Ecto neural progenitor cell (in vitro differentiated cells): ENCODE measurements at regions not wholly inside any gene's neighbourhood (a gene's known extent, or its start where the extent isn't known, plus 50 kb on each side); places are given as distances from the start of the nearest gene placed in this dataset.

Source experiments
- DNase-seq: peaks from one replicate; pipeline ENCODE4 v3.0.0-alpha.2; 2018; ENCODE audit warnings: low spot score

DNA sequence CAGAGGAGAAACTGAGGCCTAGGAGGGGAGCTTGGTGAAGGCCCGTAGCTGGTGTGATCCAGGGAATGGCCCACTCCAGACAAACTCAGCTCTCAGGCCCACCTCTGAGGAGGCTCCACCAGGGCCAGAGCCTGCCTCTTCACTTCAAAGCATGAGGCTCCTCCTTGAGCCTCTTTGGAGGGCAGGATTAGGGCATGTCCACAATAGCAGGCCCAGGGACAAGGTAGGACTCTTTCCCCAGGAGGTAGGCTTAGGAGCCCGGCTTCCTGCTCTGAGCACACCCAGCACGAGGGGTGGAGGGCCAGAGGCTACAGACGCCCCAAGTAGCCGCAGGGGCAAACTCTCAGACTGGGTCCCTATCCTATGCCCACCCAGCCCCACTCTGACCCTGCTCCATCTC, 164.6 kb upstream of the ZMIZ1 start:
- peak; percentile 36 for DNase-seq

DNA sequence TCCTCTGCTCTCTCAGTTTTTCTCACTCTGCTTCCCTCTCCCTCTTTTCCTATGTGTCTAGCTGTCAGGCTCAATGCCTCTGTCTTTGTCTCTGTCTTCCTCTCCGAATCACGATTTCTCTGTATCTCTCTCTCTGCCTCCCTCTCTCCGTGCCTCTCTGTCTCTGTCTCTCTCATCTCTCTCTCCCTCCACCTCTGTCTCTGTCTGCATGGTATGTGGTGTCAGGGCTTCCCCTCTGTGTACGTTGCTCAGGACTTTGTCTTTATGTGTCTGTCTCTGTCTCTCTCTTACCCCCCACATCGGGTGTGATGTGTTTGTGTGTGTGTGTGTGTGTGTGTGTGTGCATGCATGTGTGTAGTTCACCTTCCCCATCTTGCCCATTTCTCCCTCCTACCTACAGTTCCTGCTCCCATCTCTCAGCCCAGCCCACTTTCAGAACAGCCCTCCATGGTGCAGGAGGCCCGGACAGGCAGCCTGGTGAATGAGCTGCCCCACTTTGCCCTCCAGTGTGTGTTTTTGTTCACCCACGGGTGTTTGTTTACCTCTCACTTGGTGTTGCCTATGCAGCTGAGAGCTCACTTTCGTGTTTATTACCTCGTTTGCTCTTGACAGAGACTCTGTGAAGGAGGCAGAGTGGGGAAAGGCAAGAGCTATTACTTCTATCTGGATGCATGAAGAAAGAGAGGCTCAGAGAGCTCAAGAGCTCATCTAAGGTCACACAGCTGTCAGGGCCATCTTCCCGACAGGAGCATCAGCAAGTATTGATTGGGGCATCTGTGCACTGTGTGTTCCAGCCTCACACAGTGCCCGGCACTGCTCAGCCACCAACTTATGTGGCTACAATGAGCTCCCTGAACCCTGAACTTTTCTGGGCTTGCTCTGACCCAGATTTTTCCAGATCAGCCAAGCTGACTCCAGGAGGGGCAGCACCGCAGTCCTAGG, 163.5 kb upstream of the ZMIZ1 start:
- peak; percentile 31 for DNase-seq

DNA sequence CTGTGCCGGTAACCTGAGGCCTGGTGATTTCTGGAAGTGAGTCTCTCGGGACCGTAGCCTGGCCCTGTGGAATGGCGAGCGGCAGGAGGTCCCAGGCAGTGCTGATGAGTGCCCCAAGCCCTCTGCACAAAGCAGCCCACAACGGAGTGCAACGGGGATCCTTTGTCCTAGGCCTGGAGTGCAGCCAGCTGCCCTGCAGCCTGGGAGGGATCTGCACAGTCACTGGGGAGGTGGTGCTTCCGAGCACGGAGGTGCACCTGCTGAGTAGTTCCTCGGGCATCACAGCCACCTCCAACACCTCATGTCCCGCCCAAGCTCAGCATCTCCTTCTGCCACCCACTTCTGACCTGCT, 162.8 kb upstream of the ZMIZ1 start:
- peak; percentile 50 for DNase-seq

DNA sequence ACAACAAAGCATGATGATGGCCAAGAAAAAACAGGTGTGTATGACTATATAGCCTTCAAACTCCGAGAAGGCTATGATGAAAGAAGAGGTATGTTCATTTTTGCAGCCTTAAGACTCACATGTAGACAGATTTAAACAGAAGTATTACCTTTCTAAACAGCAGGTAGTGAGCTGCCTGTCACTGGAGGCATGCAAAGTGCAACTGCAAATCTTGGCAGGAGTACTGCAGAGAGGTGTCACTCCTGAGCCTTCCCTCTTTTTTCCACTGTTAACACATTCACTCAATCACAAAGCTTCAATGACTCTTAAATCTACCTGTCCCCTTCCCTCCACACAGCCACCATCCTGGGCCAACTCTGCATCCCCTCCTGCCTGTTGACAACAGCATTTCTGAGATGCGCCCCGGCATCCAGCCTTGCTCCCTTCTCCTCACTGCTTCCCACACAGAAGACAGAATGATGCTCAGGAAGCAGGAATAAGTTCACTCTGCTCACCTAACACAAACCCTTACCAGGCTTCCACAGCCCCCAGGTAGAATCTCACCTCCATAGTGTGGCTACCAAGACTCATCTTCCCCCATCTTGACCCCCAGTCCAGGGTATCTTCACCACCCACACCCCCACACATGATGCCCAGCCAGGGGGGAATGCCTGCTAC, 161.9 kb upstream of the ZMIZ1 start:
- peak; percentile 37 for DNase-seq

DNA sequence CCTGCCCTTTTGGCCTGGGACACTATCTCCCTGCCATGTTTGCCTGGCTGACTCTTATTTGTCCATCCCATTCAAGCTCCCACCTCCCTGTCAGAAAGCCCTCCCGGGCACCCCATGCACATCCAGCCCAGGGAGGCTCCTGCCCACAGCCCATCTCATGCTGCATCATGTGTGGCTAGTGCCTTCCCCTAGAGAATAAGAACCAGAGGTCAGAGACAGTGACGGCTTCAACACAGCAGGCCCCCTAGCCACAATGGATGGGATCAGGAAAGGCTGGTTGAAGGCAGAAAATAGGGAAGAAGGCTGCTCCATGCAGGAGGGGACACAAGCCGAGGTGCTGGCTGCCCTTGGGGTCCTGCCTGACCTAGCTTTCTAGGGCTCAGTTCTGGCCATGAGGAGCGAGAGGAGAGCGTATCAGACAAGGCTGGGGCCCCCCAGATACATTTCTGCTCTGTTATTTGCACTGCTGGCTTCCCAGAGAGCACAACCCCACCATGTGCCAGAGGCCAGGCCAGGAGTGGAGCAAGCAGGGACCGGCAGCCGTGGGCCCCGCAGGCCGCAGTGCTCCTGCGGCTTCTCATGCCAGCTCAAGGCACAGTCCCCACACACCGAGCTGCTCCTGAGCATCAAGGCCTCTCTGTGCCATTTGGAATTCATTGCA, 161.1 kb upstream of the ZMIZ1 start:
- peak; percentile 51 for DNase-seq

DNA sequence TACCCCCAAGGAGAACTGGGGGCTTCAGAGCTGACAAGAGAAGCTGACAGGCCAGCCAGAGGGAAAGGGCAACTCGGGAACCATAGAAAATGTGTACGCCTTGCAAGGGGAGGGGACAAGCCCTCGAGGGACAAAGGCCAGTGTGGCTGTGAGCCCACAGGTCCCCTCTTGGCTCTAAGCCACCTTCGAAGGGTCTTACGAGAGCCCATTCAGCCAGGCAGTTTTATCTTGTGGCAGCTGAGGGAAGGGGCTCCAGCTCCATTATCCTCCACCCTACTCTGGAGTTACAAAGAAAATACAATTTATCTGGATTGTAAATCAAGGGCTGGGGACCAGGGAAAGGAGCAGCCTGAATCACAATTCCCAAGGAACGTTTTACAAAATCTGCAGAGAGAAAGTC, 159.5 kb upstream of the ZMIZ1 start:
- DNase-seq, result no peak

DNA sequence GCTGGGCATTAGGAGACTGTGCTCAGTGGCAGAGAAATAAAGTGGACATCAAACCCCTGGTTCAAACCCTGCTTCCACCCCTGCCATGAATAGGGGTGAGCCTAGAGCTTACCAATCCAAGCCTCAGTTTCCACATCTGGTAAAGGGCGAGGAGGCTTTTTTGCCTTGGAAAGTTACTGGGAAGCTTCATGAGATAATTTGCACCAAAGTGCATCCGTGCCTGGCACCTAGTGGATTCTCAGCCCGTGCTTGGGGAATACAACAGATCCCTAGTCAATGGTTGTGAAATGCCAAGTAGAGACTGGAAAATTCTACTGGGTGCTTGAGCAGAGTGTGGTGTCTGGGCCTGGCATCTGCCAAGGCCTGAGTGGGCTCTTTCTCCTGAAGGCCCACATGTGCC, 158.7 kb upstream of the ZMIZ1 start:
- no peak for DNase-seq

DNA sequence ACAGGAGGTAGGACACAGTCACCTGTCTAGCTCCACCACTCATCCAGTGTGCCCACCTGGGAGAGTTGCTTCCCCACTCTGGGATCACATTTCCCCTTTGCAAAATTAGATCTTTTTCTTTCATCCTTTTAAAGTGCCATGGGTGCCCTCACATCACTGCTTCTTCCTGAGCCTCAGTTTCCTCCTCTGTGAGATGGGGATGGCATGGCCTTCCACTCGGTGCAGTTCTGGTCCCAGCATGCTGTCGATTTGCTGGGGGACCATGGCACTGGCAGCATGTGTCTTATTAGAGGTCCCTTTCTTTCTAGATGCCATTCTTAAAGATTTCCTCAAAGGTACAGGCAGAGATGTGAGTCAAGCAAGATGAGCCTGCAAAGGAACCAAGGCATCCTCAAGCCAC, 158.3 kb upstream of the ZMIZ1 start:
- no peak for DNase-seq

DNA sequence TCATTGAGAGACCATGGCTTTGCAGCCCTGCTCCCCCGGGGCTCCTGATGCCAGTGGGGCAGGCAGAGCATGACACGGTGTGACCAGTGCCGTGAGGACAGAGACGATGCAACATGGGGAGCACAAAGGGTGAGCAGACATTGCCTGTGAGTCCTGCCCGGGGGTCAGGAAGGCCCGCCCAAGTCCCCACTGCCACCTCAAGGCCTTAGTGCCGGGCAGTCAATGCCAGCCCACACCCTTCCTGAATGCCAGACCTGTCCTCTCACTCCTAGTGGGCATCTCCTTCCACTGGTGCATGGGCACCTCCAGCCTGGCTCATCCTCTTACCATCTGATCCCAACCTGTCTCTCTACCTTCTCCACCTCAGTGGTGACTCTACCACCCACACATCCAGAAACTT, 157.9 kb upstream of the ZMIZ1 start:
- DNase-seq, result no peak

DNA sequence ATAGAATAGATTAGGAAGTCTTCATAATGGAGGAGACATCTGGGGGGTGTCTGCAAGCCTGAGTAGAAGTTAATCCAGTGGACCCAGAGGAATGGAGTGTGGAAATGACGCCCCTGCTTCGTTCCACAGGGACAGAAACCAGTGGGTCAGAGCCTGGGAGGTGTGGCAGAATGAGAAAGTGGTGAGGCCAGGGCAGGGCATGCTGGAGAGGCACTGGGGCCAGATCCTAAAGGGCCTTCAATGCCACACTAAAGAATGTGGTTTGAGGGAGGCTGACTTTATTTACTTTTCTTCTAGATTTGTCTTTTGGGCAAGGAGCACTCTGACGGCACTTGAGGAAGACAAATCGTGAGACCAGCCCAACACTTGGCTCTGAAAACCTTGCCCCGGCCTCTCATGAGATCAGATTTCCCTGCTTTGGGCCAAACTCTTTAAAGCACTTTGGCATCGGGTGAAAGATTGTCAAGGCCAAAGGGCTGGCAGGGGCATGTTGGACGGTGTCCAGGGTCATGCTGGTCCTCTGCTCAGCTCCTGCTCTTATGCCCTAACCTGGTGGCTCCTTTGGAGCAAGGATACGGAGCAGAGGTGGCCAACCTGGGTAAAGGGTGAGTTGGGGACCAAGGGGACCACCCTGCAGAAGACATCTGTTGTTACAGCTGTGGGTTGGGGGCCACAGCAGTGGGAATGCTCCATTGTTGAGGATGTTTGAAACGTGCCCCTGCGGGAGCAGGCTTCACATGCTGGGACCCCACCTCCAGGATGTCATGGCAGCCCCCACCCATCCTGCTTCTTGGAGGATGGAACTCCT, 157.0 kb upstream of the ZMIZ1 start:
- no peak for DNase-seq

DNA sequence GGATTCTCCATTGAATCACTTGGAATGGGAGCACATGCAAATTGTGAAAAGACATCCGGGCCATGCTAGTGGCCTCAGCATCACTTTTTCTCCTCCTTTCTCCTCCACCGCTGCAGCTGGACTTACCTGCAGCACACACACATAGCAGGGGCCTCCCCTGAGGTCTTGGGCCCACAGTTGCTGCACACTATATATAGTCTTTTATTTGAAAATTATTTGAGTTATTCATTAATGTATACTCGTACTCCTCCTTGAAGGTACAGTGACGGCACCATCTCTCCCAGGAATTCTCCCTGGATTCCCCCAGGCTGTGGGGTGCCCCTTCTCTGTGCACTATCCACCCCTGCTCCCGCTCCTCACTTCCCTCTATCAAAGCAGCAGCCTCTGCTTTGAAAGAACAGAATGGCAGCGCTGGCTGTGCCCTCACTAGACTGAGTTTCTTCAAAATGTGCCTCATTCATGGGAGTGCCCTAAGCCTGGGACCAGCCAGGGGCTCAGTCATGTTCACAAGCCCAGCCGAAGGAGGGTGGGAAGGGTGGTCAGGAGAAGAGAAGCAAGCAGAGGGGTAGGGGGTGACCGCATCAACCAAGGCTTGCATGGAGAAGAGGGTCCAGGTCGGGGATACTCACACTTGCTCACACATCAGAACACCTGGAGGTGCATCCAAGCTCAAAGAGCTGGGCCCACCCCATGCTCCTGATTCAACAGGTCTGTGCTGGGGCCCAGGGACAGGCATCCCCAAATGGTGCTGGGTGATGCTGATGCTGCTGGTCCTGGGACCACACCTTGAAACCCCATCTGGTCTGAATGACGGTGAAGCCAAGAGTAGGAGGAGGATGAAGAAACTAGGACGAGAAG, 156.2 kb upstream of the ZMIZ1 start:
- DNase-seq, result no peak

DNA sequence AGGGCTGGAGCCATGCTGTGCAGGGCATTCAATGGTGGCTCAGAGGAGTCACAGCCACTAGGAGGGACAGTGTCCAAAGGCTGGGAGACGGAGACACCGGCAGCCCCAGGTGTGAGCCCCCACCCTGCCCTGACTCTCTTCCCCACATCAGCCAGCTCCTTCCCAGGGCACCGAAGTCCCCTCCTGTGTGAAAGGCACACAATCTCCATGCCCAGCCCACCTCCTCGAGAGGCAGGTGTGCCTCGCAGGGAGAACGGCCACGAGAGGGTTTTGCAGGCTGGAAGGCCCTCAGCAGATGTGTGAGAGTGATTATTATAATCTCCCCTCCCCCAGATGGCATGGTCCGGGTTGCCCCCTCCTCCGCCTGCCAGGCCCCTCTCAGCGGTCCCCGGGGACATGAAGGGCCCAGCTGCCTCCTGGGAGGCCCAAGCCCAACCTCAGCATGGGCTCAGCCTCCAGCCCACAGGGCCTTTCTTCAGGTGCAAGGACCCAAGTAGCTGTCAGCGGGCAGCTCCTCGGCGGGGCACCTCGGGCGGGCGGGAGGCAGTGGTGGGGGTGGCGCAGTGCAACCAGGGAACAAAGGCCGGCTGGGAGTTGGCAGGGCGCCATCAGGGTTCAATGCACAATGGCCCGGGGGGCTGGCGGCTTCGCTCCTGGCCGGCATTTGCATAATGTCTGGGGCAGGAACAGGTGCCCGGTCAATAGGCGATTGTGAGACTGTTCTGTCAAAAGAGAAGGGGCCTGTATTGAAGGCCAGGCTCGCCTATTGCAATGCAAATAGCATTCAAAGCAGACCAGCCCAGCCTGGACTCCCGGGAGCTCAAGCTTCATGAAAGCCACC, 155.3 kb upstream of the ZMIZ1 start:
- peak; percentile 79 for DNase-seq

DNA sequence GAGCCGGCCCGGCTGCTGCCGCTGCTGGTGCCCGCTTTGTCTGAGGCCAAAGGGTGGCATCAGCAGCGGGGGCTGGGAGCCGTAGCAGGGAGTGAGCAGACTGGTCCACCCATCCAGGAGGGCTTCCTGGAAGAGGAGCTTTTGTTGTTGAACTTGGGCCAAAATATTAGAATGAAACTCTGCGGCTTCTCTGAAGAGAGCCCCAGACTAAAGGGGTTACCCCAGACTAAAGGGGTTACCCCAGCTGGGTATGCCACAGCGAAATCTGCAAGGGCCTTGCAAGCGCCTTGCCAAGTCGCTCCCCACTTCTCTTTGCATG, 154.7 kb upstream of the ZMIZ1 start:
- DNase-seq, result no peak

DNA sequence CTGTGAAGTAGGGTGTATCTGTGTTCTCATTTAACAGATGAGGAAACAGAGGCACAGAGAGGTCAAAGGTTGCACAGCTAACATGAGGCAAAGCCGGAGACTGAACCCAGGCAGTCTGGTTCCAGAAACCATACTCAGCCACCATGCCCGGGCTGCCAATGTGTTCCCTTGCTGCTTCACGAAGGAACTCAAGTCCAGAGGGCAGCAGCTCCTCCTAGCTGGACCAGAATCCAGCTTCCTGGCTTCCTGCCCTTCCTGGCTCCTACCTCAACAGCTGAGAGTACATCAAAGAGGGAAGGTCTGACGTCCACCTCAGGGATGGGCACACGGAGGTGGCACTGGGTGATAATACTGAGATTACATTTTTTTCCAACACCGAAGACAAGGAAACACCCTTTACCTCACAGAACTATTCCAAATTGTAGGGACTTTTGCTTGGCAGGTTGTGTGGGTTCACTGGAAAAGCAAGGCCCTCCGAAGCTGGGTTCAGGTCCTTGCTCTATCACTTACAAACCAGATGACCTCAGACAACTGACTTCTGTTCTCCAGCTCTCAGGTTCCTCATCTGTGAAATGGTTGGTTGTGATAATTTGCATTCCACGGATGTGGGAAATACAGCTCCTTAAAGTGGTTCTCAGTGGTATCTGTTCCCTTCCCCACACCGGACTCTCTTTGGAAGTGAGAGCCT, 154.1 kb upstream of the ZMIZ1 start:
- DNase-seq, result no peak

DNA sequence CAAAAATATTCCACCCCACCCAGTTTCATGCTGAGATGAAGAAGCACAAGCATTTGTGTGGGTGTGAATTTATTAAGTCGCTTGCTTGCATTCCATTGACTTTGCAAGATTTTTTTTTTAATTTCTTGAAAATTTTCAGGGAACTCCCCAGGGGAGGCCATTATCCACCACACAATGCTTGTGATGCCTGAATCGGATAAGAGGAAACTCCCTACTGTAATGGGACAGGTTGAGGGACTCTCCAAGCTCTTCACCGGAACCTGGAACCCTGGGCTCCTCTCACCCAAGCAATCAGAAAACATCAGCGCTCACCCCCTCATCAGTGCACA, 153.6 kb upstream of the ZMIZ1 start:
- no peak for DNase-seq

DNA sequence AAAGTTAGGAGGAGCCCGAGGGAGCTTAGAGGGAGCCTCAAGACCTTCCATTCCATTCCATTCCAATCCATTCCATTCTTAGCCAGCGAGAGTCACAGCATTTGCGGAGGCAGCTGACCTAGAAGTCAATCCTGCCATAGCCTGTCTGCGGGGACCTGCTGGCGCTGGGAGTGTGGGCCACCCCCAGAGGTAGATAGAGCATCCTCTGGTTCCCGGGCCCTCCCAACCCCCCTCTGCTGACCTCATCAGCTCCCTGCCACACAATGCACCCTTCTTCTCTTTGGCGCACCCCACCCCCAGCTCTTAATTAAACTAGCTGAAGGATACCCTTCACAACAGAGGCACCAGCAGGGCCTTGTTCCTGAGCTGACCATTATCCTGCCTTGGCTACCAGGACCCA, 152.5 kb upstream of the ZMIZ1 start:
- DNase-seq, result no peak

DNA sequence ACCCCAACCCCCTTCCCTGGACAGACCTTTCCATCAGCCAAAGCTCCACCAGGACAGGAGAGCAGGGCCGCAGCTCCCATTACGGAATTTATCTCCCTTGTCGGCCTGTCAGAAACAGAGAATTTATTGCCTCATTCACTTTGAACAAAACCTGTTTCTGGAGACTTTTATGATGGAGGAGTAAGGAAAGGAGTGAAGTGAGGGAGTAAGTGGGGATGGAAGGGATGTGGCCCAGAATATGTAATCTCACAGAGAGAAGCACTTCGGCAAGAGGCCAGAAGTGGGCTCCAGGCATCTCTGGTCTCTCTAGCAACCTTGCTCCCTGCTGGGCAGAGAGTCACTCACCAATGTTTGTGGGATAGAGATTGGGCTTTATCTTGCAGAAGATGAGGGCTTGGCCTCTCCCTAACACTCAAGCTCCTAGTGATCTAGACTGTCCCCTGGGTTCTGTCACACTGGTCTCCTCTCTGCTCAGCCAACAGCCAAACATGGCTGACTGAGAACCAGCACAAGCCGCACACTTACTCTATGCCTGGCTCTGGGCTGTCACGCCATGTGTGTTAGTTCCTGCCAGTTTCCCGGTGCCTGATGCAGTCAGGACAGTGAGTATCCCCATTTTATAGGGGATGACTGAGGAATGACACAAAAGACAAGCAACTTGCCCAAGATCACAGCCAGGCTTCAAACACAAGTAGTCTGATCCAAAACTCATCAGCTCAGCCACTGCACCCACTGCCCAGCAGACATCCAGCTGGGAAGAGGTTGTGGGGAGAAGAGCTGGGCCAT, 149.4 kb upstream of the ZMIZ1 start:
- no peak for DNase-seq

DNA sequence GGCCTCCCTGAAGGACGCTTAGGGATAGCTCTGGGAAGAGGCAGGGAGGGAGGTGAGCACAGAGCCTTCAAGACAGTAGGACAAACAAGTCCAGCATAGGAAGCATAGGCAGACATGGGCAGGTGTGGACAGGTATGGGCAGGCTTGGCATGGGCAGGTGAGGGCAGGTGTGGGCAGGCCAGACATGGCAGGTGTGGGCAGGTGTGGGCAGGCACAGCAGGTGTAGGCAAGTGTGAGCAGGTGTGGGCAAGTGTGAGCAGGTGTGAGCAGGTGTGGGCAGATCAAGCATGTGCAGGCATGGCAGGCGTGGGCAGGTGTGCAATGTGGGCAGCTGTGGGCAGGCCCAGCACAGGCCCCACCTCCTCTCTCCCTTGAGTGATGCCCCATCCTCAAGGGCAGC, 148.8 kb upstream of the ZMIZ1 start:
- DNase-seq, result no peak

DNA sequence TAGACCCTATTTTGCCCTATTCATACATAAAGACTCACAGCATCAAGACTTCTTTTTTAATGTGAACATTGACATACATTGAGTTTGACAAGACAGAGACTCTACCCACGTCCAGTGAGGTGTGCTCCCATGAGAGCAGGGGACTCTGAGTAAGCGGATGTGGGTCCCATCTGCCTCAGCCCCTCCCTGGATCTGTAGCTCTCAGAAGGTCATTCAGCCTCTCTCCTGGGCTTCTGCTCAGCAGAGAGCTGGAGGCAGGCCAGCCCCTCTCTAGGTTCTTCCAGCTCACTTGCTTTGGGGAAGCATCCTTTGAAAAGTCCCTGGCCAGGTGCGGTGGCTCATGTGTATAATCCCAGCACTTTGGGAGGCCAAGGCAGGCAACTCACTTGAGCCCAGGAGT, 146.9 kb upstream of the ZMIZ1 start:
- DNase-seq, result no peak
